Prostate gland (tissue), 2 donors: ENCODE measurements at regions not wholly inside any gene's neighbourhood (a gene's known extent, or its start where the extent isn't known, plus 50 kb on each side); places are given as distances from the start of the nearest gene placed in this dataset.

ENCODE experiments used
- CTCF ChIP-seq, 4 experiments: fragments of 200-600 bp in 2 of 4; fragments of 450-650 bp in 2 of 4; sonication (generic) in 2 of 4; IDR thresholded peaks; 1 replicate in 3 of 4; 2 replicates in 1 of 4; pipeline ENCODE4 v1.5.1; 2016 to 2019; ENCODE audit warnings: antibody characterized with exemption in 4 of 4, mild to moderate bottlenecking in 2 of 4, moderate library complexity in 2 of 4
- POLR2A ChIP-seq: fragments of 450-650 bp; IDR thresholded peaks from one replicate; pipeline ENCODE4 v1.6.1; 2016; ENCODE audit warnings: antibody characterized with exemption, mild to moderate bottlenecking

- TF ChIP-seq POLR2A = no peak
- no peak for TF ChIP-seq CTCF (IDR thresholded peaks at IDR 0.05)
These were observed 317.4 kb downstream of the IPO8 start for GRCh38 chr12:30378307-30378706.
